Stomach (tissue), 8 donors: ENCODE measurements at regions not wholly inside any gene's neighbourhood (a gene's known extent, or its start where the extent isn't known, plus 50 kb on each side); places are given as distances from the start of the nearest gene placed in this dataset.

ENCODE experiments used
- DNase-seq, 2 donors: peaks; one replicate each; pipeline versions ENCODE4 v3.0.0 to v3.0.0-alpha.2; 2013 to 2019
- H3K27ac ChIP-seq, 5 donors: fragments of 200-600 bp in 4 of 5; sonication (generic) in 4 of 5; one replicate each; pipeline ENCODE4 v1.5.1; 2013 to 2019; ENCODE audit warnings: mild to moderate bottlenecking in 1 of 5, moderate library complexity in 1 of 5
- H3K27me3 ChIP-seq, 3 donors: fragments of 200-600 bp; sonication (generic); one replicate each; pipeline ENCODE4 v1.5.1; 2017 to 2019; ENCODE audit warnings: mixed run types in 1 of 3
- H3K36me3 ChIP-seq, 4 donors: fragments of 200-600 bp; sonication (generic); 1 replicate in 3 of 4; 2 replicates in 1 of 4; pipeline ENCODE4 v1.5.1; 2016 to 2019
- H3K4me1 ChIP-seq, 4 donors: fragments of 200-600 bp; sonication (generic); one replicate each; pipeline ENCODE4 v1.5.1; 2016 to 2019
- H3K4me3 ChIP-seq, 4 donors: fragments of 200-600 bp; sonication (generic) in 3 of 4; one replicate each; pipeline ENCODE4 v1.5.1; 2016 to 2019; ENCODE audit warnings: mild to moderate bottlenecking in 1 of 4
- H3K9me3 ChIP-seq, 4 donors: fragments of 200-600 bp; sonication (generic); one replicate each; pipeline ENCODE4 v1.5.1; 2016 to 2019
- CTCF ChIP-seq, 7 experiments: fragments of 450-650 bp in 4 of 7; fragments of 200-600 bp in 3 of 7; sonication (generic) in 3 of 7; IDR thresholded peaks; one replicate each; pipeline ENCODE4 v1.5.1; 2016 to 2019; ENCODE audit warnings: antibody characterized with exemption in 7 of 7, control low read depth in 2 of 7, mild to moderate bottlenecking in 1 of 7
- EP300 ChIP-seq: sonication (generic); formaldehyde crosslinking; IDR thresholded peaks from one replicate; pipeline ENCODE4 v1.6.1; 2017; ENCODE audit warnings: antibody characterized with exemption
- POLR2A ChIP-seq, 4 donors: fragments of 450-650 bp; IDR thresholded peaks; one replicate each; pipeline ENCODE4 v1.6.1; 2016; ENCODE audit warnings: antibody characterized with exemption in 4 of 4, control low read depth in 2 of 4, mild to moderate bottlenecking in 1 of 4, moderate library complexity in 1 of 4
- POLR2AphosphoS5 ChIP-seq, 3 donors: sonication (generic); formaldehyde crosslinking; IDR thresholded peaks; one replicate each; pipeline ENCODE4 v1.6.1; 2016; ENCODE audit warnings: antibody characterized with exemption in 3 of 3
- WGBS, 5 donors: extraction: QIAGEN DNeasy Blood & Tissue Kit in 3 of 5; methylation state at CpG; one replicate each; pipeline versions ENCODE4 v1.1.5 to v1.1.7; 2013 to 2018; 5-methylcytosine and 5-hydroxymethylcytosine counted together
- intact Hi-C: fragments of 100-400 bp; cut with DNase I; formaldehyde crosslinking; loops from one replicate; pipeline ENCODE4 v1.15.1; 2023; ENCODE audit warnings: low total_unique reads
- donor health status: healthy with polysubstance abuse.
- donor health status: Bipolar disorder and iron deficiency.
- donor health status: healthy.

DNA sequence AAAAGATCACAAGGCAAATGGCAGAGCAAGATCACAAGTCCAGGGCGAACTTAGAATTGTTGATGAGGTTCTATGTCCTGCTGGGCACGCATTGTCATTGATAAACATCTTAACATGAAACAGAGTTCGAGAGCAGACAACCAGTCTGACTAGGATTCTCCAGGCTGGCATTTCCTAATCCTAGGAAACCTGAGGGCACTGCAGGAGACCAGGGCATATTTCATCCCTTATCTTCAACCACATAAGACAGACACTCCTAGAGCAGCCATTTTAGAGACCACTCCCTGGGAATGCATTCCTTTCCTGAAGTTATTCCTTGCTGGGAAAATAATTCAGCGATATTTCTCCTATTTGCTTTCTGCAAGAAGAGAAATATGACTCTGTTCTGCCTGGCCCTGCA is 1199.9 kb downstream of the SI start:
- no peak for DNase-seq
- Histone ChIP-seq H3K27me3 (no peaks in the 10 kb centered on the region), H3K9me3 (peaks cover 7 to 24% (median 11%) of the 10 kb centered on the region in 4 donors), H3K4me3 (no peak overlapping the region), H3K4me1 (no peaks in the 10 kb centered on the region), H3K27ac (no peak overlapping the region), H3K36me3 (no peaks in the 10 kb centered on the region)
- intact Hi-C loops = no loop called here
- WGBS, 5 donors = 81 to 93% (median 90%) methylated on average over 4 of the region's 4 CpGs
- TF ChIP-seq CTCF (IDR thresholded peaks at IDR 0.05) (no peak), EP300 (no peak), POLR2A (IDR thresholded peaks at IDR 0.05) (no peak), POLR2AphosphoS5 (IDR thresholded peaks at IDR 0.05) (no peak)

- TF ChIP-seq EP300 (no peak), POLR2AphosphoS5 (IDR thresholded peaks at IDR 0.05) (no peak), POLR2A (IDR thresholded peaks at IDR 0.05) (no peak), CTCF (IDR thresholded peaks at IDR 0.05) (no peak)
- 69 to 86% (median 78%) methylated on average over 2 of the region's 2 CpGs for WGBS, 5 donors
- intact Hi-C loops = no loop called here
Observed at GRCh38 chr3:163877805-163878204, 1200.5 kb downstream of the SI start.

GRCh38 chr3:163863146-163863545 is 1215.2 kb downstream of the SI start:
- intact Hi-C loops = no loop called here
- peaks cover 0 to 2% (median under 1%) of the 10 kb centered on the region in 4 donors for H3K9me3 ChIP-seq
- H3K36me3 ChIP-seq = no peaks in the 10 kb centered on the region
- no peak for TF ChIP-seq POLR2AphosphoS5 (IDR thresholded peaks at IDR 0.05)
- no peak for TF ChIP-seq CTCF (IDR thresholded peaks at IDR 0.05)
- TF ChIP-seq EP300 = no peak
- no peak for TF ChIP-seq POLR2A (IDR thresholded peaks at IDR 0.05)
- DNase-seq = no peak
- H3K4me1 ChIP-seq = no peaks in the 10 kb centered on the region
- no peak overlapping the region for H3K27ac ChIP-seq
- no peak overlapping the region for H3K4me3 ChIP-seq
- no peaks in the 10 kb centered on the region for H3K27me3 ChIP-seq

More at GRCh38 chr3:163877805-163878204, 1200.5 kb downstream of the SI start:
- H3K9me3 ChIP-seq = peaks cover 7 to 24% (median 11%) of the 10 kb centered on the region in 4 donors
- no peak overlapping the region for H3K4me3 ChIP-seq
- no peaks in the 10 kb centered on the region for H3K4me1 ChIP-seq
- H3K36me3 ChIP-seq = no peaks in the 10 kb centered on the region
- H3K27ac ChIP-seq = no peak overlapping the region
- no peak for DNase-seq
- H3K27me3 ChIP-seq = no peaks in the 10 kb centered on the region

DNA sequence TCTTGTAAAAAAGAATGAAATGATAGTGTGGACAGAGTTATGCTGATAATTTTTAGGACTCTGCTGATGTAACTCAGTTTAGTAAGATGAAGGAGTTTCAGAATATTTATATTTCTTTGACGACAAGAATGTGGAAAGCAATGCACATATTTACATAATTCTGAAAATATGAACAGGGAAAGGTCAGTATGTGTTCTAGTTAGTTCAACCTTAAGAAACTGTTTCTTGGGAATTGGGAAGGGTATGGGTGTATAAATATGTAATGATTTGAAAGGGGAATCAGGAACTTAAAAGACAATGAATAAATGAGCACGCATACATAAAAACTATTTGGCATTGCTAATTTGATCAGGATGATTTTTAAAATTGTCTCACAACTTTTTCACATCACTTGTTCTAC is 1226.1 kb downstream of the SI start:
- H3K27me3 ChIP-seq = no peaks in the 10 kb centered on the region
- no peaks in the 10 kb centered on the region for H3K4me1 ChIP-seq
- H3K27ac ChIP-seq = no peak overlapping the region
- WGBS, 5 donors = 45 to 83% (median 65%) methylated on average over 2 of the region's 2 CpGs
- intact Hi-C loops = no loop called here
- DNase-seq = no peak
- TF ChIP-seq CTCF (IDR thresholded peaks at IDR 0.05) (no peak), EP300 (no peak), POLR2A (IDR thresholded peaks at IDR 0.05) (no peak), POLR2AphosphoS5 (IDR thresholded peaks at IDR 0.05) (no peak)
- no peaks in the 10 kb centered on the region for H3K9me3 ChIP-seq
- H3K36me3 ChIP-seq = no peaks in the 10 kb centered on the region
- H3K4me3 ChIP-seq = no peak overlapping the region
